GM12875 (cell line): ENCODE measurements at regions not wholly inside any gene's neighbourhood (a gene's known extent, or its start where the extent isn't known, plus 50 kb on each side); places are given as distances from the start of the nearest gene placed in this dataset.

Experiments used
- H3K4me3 ChIP-seq: one replicate; pipeline ENCODE4 v1.5.1; 2011; ENCODE audit warnings: low read depth, low read length, control low read depth
- CTCF ChIP-seq: IDR thresholded peaks from 2 replicates; pipeline ENCODE4 v1.5.1; 2011; ENCODE audit warnings: low read depth, mild to moderate bottlenecking, control low read depth, inconsistent platforms, low read length, moderate library complexity, borderline replicate concordance; ENCODE audit not compliant: insufficient read depth

GRCh38 chr16:55955424-55955823, 80.3 kb upstream of the CES5A start:
- no peak overlapping the region for H3K4me3 ChIP-seq
- TF ChIP-seq CTCF: no peak

GRCh38 chr16:55954906-55955305, 79.7 kb upstream of the CES5A start:
- H3K4me3 ChIP-seq: no peak overlapping the region
- TF ChIP-seq CTCF: no peak

DNA sequence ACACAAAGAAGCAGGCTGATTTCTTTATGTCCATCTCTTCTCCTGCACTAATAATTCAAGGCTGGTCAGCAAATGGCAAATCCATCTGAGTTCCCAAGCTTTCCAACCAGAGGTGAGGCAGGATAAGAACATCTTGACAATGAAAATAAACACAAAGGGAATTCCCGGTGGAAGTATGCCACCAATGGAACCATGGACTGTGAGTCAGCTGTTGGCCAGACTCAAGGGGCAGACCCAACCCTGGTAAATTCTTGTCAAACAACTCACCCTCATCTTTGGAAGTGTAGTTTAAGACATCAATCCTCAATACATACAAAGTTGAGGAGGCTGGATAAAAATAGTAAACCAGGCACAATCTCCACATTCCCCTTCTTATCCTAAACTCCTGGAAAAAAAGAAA, 74.3 kb upstream of the CES5A start:
- no peak overlapping the region for H3K4me3 ChIP-seq
- TF ChIP-seq CTCF: no peak

- TF ChIP-seq CTCF: no peak
- no peak overlapping the region for H3K4me3 ChIP-seq
These were observed 73.1 kb upstream of the CES5A start for GRCh38 chr16:55948230-55948629.

GRCh38 chr16:55947366-55947765, 72.2 kb upstream of the CES5A start:
- no peak for TF ChIP-seq CTCF
- no peak overlapping the region for H3K4me3 ChIP-seq

DNA sequence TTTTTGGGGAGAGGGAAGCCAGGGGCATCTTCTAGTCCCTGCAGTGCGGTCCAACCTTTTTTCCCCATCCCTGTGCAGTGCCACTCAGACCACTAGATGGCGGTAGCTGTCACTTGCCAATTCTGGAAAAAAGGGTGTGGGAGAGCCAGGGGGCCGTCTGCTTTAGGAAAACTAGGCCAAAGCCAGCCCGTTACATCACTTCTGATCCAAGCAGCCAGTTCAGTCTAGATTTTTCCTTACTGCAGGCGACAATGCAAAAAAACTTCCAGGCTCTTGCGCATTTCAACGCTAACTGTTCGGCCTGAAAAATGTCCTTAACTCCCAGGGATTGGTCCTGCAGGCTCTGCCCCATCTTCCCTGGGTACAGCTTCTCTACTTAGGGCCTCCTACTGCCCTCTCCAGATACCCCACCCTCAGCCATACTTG, 69.2 kb upstream of the CES5A start:
- TF ChIP-seq CTCF: peak; percentile 92
- no peak overlapping the region for H3K4me3 ChIP-seq

GRCh38 chr16:55943267-55943666, 68.1 kb upstream of the CES5A start:
- no peak overlapping the region for H3K4me3 ChIP-seq
- no peak for TF ChIP-seq CTCF
